ENCODE measurements at regions not wholly inside any gene's neighbourhood (a gene's known extent, or its start where the extent isn't known, plus 50 kb on each side); places are given as distances from the start of the nearest gene placed in this dataset.

GRCh38 chr9:96163712-96164111, 138.3 kb downstream of the HSD17B3 start:
- intact Hi-C loops (cut with DNase I): no loop called here
- WGBS, 2 donors: 72 to 78% methylated on average over 12 to 14 of the region's 14 CpGs
- no peak overlapping the region for H3K27ac ChIP-seq
- TF ChIP-seq POLR2A (IDR thresholded peaks at IDR 0.05) (no peak), CTCF (IDR thresholded peaks at IDR 0.05) (no peak)
- DNase-seq: no peak
- H3K9me3 ChIP-seq: peaks cover 0 to 8% (median 0%) of the 10 kb centered on the region in 3 donors
- ATAC-seq: no peak
- H3K36me3 ChIP-seq (replicated peaks in 1 of 2; ENCODE audit: insufficient read depth in 1 of 2, low read depth in 2 of 2): no peaks in the 10 kb centered on the region
- H3K27me3 ChIP-seq: no peaks in the 10 kb centered on the region
- H3K4me3 ChIP-seq: no peak overlapping the region
- H3K4me1 ChIP-seq: no peaks in the 10 kb centered on the region

DNA sequence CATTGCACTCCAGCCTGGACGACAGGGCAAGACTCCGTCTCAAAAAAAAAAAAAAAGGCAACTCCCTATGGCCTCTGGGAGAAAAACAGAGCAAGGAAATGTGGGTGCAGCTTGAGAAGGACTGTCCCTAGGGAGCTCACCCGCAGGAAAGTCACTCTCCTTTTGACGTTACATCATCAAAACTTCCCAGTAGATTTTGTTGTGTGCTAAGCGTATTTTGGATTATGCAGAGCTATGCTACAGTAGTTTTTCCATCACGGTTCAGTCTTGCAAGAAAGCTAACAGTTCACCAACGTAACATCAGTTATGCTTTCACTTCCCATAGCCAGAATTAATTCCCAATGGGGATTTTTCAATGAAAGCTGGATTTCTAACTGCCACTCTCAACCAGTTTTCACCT, 138.8 kb downstream of the HSD17B3 start:
- no peak for ATAC-seq
- DNase-seq: no peak
- Histone ChIP-seq H3K36me3 (replicated peaks in 1 of 2; ENCODE audit: insufficient read depth in 1 of 2, low read depth in 2 of 2) (no peaks in the 10 kb centered on the region), H3K9me3 (peaks cover 0 to 8% (median 0%) of the 10 kb centered on the region in 3 donors), H3K27ac (no peak overlapping the region), H3K4me1 (no peaks in the 10 kb centered on the region), H3K4me3 (no peak overlapping the region), H3K27me3 (no peaks in the 10 kb centered on the region)
- intact Hi-C loops (cut with DNase I): no loop called here
- TF ChIP-seq CTCF (IDR thresholded peaks at IDR 0.05) (no peak), POLR2A (IDR thresholded peaks at IDR 0.05) (no peak)
- WGBS, 2 donors: 72 to 74% methylated on average over 7 of the region's 7 CpGs

GRCh38 chr9:96161819-96162218, 140.2 kb downstream of the HSD17B3 start:
- no peaks in the 10 kb centered on the region for H3K36me3 ChIP-seq (replicated peaks in 1 of 2; ENCODE audit: insufficient read depth in 1 of 2, low read depth in 2 of 2)
- intact Hi-C loops (cut with DNase I): no loop called here
- TF ChIP-seq POLR2A (IDR thresholded peaks at IDR 0.05): no peak
- TF ChIP-seq CTCF (IDR thresholded peaks at IDR 0.05): no peak
- 63 to 65% methylated on average over 7 of the region's 7 CpGs for WGBS, 2 donors
- no peaks in the 10 kb centered on the region for H3K27me3 ChIP-seq
- no peak for ATAC-seq
- H3K9me3 ChIP-seq: peaks cover 0 to 8% (median 0%) of the 10 kb centered on the region in 3 donors
- no peak overlapping the region for H3K27ac ChIP-seq
- H3K4me3 ChIP-seq: no peak overlapping the region
- H3K4me1 ChIP-seq: no peaks in the 10 kb centered on the region
- no peak for DNase-seq

DNA sequence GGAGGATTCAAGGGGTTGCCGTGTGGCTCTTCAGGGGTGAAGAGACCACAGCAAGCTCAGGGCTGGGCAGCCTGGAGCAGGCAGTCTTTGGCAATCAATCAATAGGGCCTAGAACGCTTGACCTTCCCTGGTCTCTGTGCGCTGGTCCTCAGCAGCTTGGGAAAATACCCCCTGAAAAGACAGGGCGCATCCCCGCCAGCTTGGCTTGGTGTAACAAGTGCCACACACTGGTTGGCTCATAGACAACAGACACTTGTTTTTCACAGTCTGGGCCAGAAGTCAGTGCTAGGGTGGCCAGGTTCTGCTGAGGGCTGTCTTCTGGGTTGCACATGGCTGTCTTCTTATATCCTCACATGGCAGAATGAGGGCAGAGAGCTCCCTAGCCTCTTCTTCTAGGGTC, 141.1 kb downstream of the HSD17B3 start:
- 89 to 100% methylated on average over 2 to 5 of the region's 5 CpGs for WGBS, 2 donors
- TF ChIP-seq CTCF (IDR thresholded peaks at IDR 0.05) (no peak), POLR2A (IDR thresholded peaks at IDR 0.05) (no peak)
- no peak for DNase-seq

GRCh38 chr9:96160168-96160567, 141.8 kb downstream of the HSD17B3 start:
- DNase-seq: no peak
- no peak for ATAC-seq
- no peaks in the 10 kb centered on the region for H3K4me1 ChIP-seq
- no peak for TF ChIP-seq CTCF (IDR thresholded peaks at IDR 0.05)
- TF ChIP-seq POLR2A (IDR thresholded peaks at IDR 0.05): no peak
- H3K4me3 ChIP-seq: no peak overlapping the region
- H3K36me3 ChIP-seq (replicated peaks in 1 of 2; ENCODE audit: insufficient read depth in 1 of 2, low read depth in 2 of 2): no peaks in the 10 kb centered on the region
- no peaks in the 10 kb centered on the region for H3K27me3 ChIP-seq
- H3K27ac ChIP-seq: no peak overlapping the region
- intact Hi-C loops (cut with DNase I): no loop called here
- WGBS, 2 donors: 64 to 72% methylated on average over 6 of the region's 6 CpGs
- peaks cover 0 to 8% (median 0%) of the 10 kb centered on the region in 3 donors for H3K9me3 ChIP-seq

More for the DNA sequence above, 141.1 kb downstream of the HSD17B3 start:
- intact Hi-C loops (cut with DNase I): no loop called here
- peaks cover 0 to 8% (median 0%) of the 10 kb centered on the region in 3 donors for H3K9me3 ChIP-seq
- no peaks in the 10 kb centered on the region for H3K36me3 ChIP-seq (replicated peaks in 1 of 2; ENCODE audit: insufficient read depth in 1 of 2, low read depth in 2 of 2)
- no peaks in the 10 kb centered on the region for H3K27me3 ChIP-seq
- no peak overlapping the region for H3K27ac ChIP-seq
- ATAC-seq: no peak
- H3K4me1 ChIP-seq: no peaks in the 10 kb centered on the region
- no peak overlapping the region for H3K4me3 ChIP-seq

Measured in body of pancreas (tissue), 4 donors.